Natural killer cell (primary cell): ENCODE measurements at regions not wholly inside any gene's neighbourhood (a gene's known extent, or its start where the extent isn't known, plus 50 kb on each side); places are given as distances from the start of the nearest gene placed in this dataset.

Source experiments
- ATAC-seq, 3 donors: fragments of 150-1000 bp in 2 of 3; fragments of 200-7000 bp in 1 of 3; cut with Tn5 transposase; 1 replicate in 1 of 3; 2 replicates in 2 of 3; pipeline ENCODE4 v1.10.0; 2021; ENCODE audit warnings: mild to moderate bottlenecking in 2 of 3, moderate library complexity in 2 of 3
- DNase-seq, 2 donors: peaks; one replicate each; pipeline versions ENCODE4 v3.0.0 to v3.0.0-alpha.2; 2013 to 2021; ENCODE audit warnings: mixed read lengths in 1 of 2
- H3K27ac ChIP-seq: one replicate; pipeline ENCODE4 v1.5.1; 2013; ENCODE audit warnings: mild to moderate bottlenecking, low read length
- H3K27me3 ChIP-seq: one replicate; pipeline ENCODE4 v1.6.1; 2013; ENCODE audit warnings: low read length; ENCODE audit not compliant: control insufficient read depth, insufficient read depth
- H3K36me3 ChIP-seq: one replicate; pipeline ENCODE4 v1.6.1; 2013; ENCODE audit warnings: low read length; ENCODE audit not compliant: control insufficient read depth, insufficient read depth
- H3K4me1 ChIP-seq: one replicate; pipeline ENCODE4 v1.6.1; 2013; ENCODE audit warnings: low read length; ENCODE audit not compliant: control insufficient read depth, insufficient read depth
- H3K4me3 ChIP-seq: one replicate; pipeline ENCODE4 v1.5.1; 2013; ENCODE audit warnings: low read length
- H3K9me3 ChIP-seq: one replicate; pipeline ENCODE4 v1.6.1; 2013; ENCODE audit warnings: low read length; ENCODE audit not compliant: control insufficient read depth, insufficient read depth
- H3K27ac Mint-ChIP-seq, 2 donors: one replicate each; pipeline ENCODE4 v1.8.0; 2022; ENCODE audit warnings: mild to moderate bottlenecking in 2 of 2, mixed read lengths in 2 of 2, moderate library complexity in 1 of 2
- H3K27me3 Mint-ChIP-seq, 2 donors: one replicate each; pipeline ENCODE4 v1.8.0; 2022; ENCODE audit warnings: low read depth in 2 of 2, mixed read lengths in 2 of 2
- H3K36me3 Mint-ChIP-seq: one replicate; pipeline ENCODE4 v1.8.0; 2022; ENCODE audit warnings: mixed read lengths
- H3K4me1 Mint-ChIP-seq, 2 donors: one replicate each; pipeline ENCODE4 v1.8.0; 2022; ENCODE audit warnings: mixed read lengths in 2 of 2
- H3K4me3 Mint-ChIP-seq: one replicate; pipeline ENCODE4 v1.8.0; 2022; ENCODE audit warnings: mild to moderate bottlenecking, moderate library complexity, mixed read lengths
- H3K9me3 Mint-ChIP-seq, 2 donors: one replicate each; pipeline ENCODE4 v1.8.0; 2022; ENCODE audit warnings: mixed read lengths in 2 of 2
- WGBS: methylation state at CpG from one replicate; pipeline ENCODE4 v1.1.7; 2013; ENCODE audit warnings: missing lambda C conversion rate; ENCODE audit not compliant: insufficient coverage; 5-methylcytosine and 5-hydroxymethylcytosine counted together
- intact Hi-C: fragments of 100-400 bp; cut with micrococcal nuclease; formaldehyde crosslinking; loops from one replicate; pipeline ENCODE4 v1.14.2; 2022
- TF ChIP-seq, protein P1 (sequence below): fragments of 200-600 bp; IDR thresholded peaks from one replicate; pipeline ENCODE4 v1.8.0; 2022; ENCODE audit warnings: antibody characterized with exemption

DNA sequence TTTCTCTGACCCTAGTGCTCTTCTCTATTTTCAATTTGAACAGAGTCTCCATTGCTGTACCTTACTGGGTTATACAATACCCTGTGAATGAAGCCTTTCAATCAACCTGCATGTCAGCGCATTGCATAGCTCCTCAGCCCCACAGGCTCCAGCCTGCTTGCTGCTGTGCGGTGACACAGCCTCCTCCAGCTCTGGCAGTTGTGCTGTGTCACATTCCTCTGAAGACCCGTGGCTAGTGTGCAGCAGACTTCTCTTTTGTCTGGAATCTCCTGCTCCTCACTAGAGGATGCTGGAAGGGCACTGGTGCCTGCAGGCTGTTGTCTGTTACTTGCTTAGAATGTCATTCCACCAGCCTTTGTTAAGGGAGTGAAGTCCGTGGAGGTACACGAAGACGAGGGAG lies 390.1 kb upstream of the B3GAT1 start:
- ATAC-seq (no peak), DNase-seq (no peak)
- Histone ChIP-seq H3K9me3 (no peaks in the 10 kb centered on the region), H3K27ac (no peak overlapping the region), H3K27me3 (no peaks in the 10 kb centered on the region), H3K4me1 (no peaks in the 10 kb centered on the region), H3K4me3 (no peak overlapping the region), H3K36me3 (no peaks in the 10 kb centered on the region)
- H3K4me1 Mint-ChIP-seq: peaks cover 0 to 6% of the 10 kb centered on the region in 2 donors
- no peaks in the 10 kb centered on the region for H3K36me3 Mint-ChIP-seq
- peaks cover 25 to 47% of the 10 kb centered on the region in 2 donors for H3K27me3 Mint-ChIP-seq
- 60% methylated on average over 6 of the region's 6 CpGs for WGBS
- no peak overlapping the region for H3K4me3 Mint-ChIP-seq
- H3K9me3 Mint-ChIP-seq: no peaks in the 10 kb centered on the region
- H3K27ac Mint-ChIP-seq: no peak overlapping the region
- intact Hi-C loops: no loop called here
- TF ChIP-seq, protein P1, sequence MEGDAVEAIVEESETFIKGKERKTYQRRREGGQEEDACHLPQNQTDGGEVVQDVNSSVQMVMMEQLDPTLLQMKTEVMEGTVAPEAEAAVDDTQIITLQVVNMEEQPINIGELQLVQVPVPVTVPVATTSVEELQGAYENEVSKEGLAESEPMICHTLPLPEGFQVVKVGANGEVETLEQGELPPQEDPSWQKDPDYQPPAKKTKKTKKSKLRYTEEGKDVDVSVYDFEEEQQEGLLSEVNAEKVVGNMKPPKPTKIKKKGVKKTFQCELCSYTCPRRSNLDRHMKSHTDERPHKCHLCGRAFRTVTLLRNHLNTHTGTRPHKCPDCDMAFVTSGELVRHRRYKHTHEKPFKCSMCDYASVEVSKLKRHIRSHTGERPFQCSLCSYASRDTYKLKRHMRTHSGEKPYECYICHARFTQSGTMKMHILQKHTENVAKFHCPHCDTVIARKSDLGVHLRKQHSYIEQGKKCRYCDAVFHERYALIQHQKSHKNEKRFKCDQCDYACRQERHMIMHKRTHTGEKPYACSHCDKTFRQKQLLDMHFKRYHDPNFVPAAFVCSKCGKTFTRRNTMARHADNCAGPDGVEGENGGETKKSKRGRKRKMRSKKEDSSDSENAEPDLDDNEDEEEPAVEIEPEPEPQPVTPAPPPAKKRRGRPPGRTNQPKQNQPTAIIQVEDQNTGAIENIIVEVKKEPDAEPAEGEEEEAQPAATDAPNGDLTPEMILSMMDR: no peak

DNA sequence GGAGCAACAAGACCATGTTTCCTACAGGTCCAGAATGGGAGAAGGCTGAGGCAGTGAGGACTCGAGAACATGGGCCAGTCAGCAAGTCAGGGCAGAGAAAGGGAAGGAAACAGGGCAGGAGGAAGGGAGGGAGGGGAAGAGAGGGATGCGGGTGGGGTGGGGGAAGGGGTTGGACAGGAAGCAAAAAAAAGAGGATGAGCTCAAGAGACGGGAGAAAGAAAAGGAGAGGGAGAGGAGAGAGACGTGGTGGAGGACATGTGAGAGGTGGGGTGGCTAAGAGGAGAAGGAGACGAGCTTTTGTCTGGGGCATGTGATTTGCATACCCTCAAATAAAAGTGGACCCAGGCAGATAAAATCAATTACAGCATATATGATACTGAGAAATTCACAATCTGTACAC lies 389.5 kb upstream of the B3GAT1 start:
- intact Hi-C loops: no loop called here
- 1% methylated on average over 5 of the region's 5 CpGs for WGBS

DNA sequence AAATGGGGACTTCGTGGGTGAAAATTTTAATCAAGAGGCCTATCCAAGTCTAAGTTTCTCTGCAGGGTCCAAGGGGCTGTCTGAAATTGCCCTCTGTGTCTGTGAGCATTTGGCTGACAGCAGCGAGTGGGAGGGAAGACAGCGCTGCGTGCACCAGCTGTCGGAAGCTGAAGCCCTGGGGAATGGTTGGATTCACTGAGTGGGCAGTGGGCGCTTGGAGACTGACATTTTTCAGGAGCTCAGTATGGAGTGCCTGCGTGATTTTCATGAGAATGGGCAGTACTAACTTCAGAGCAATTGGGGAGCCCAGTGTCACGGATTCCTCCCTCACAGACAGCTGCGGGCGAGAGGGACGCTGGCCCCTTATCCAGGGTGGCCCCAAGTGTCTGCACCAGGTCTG lies 388.8 kb upstream of the B3GAT1 start:
- no peak for DNase-seq

More for the DNA sequence above, 389.5 kb upstream of the B3GAT1 start:
- Histone ChIP-seq H3K9me3 (no peaks in the 10 kb centered on the region), H3K4me3 (no peak overlapping the region), H3K4me1 (no peaks in the 10 kb centered on the region), H3K36me3 (no peaks in the 10 kb centered on the region), H3K27ac (no peak overlapping the region), H3K27me3 (no peaks in the 10 kb centered on the region)
- TF ChIP-seq, protein P1: no peak
- no peak for ATAC-seq
- no peaks in the 10 kb centered on the region for H3K9me3 Mint-ChIP-seq
- H3K27me3 Mint-ChIP-seq: peaks cover 25 to 41% of the 10 kb centered on the region in 2 donors
- H3K27ac Mint-ChIP-seq: no peak overlapping the region
- no peaks in the 10 kb centered on the region for H3K36me3 Mint-ChIP-seq
- H3K4me3 Mint-ChIP-seq: no peak overlapping the region
- H3K4me1 Mint-ChIP-seq: peaks cover 0 to 6% of the 10 kb centered on the region in 2 donors
- no peak for DNase-seq

DNA sequence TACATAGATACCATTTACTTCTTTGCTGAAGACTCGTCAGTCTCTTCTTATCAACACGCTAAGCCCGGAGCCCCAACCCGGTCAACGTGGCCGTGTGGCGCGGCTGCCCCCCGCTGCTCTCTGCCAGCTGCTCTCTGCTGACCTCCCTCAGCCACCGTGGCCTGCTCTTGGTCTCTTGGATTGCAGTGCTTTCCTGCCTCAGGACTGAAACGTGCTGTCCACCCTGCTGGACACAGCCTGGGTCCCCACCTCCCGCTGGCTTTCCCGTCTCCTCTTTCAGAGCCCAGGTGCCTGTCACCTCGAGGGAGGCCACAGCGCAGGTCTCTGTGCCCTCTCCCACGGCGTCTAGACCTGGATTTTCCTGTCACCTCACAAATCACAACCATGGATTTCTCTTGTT lies 388.1 kb upstream of the B3GAT1 start:
- H3K9me3 ChIP-seq: no peaks in the 10 kb centered on the region
- no peaks in the 10 kb centered on the region for H3K27me3 ChIP-seq
- H3K27ac Mint-ChIP-seq: no peak overlapping the region
- intact Hi-C loops: no loop called here
- H3K4me3 Mint-ChIP-seq: no peak overlapping the region
- no peaks in the 10 kb centered on the region for H3K36me3 Mint-ChIP-seq
- ATAC-seq (no peak), DNase-seq (no peak)
- H3K27me3 Mint-ChIP-seq: peaks cover 22 to 27% of the 10 kb centered on the region in 2 donors
- TF ChIP-seq, protein P1: no peak
- peaks cover 0 to 6% of the 10 kb centered on the region in 2 donors for H3K4me1 Mint-ChIP-seq
- no peaks in the 10 kb centered on the region for H3K4me1 ChIP-seq
- WGBS: 86% methylated on average over 15 of the region's 17 CpGs
- no peaks in the 10 kb centered on the region for H3K9me3 Mint-ChIP-seq
- H3K36me3 ChIP-seq: no peaks in the 10 kb centered on the region
- no peak overlapping the region for H3K4me3 ChIP-seq
- H3K27ac ChIP-seq: no peak overlapping the region

More for the DNA sequence above, 388.8 kb upstream of the B3GAT1 start:
- H3K9me3 Mint-ChIP-seq: no peaks in the 10 kb centered on the region
- Histone ChIP-seq H3K9me3 (no peaks in the 10 kb centered on the region), H3K4me3 (no peak overlapping the region), H3K27ac (no peak overlapping the region), H3K27me3 (no peaks in the 10 kb centered on the region), H3K4me1 (no peaks in the 10 kb centered on the region), H3K36me3 (no peaks in the 10 kb centered on the region)
- 86% methylated on average over 11 of the region's 11 CpGs for WGBS
- TF ChIP-seq, protein P1: no peak
- no peak overlapping the region for H3K27ac Mint-ChIP-seq
- peaks cover 22 to 34% of the 10 kb centered on the region in 2 donors for H3K27me3 Mint-ChIP-seq
- ATAC-seq: no peak
- no peak overlapping the region for H3K4me3 Mint-ChIP-seq
- H3K4me1 Mint-ChIP-seq: peaks cover 0 to 6% of the 10 kb centered on the region in 2 donors
- no peaks in the 10 kb centered on the region for H3K36me3 Mint-ChIP-seq
- intact Hi-C loops: no loop called here
